Astrocyte (in vitro differentiated cells and primary cell): ENCODE measurements at regions not wholly inside any gene's neighbourhood (a gene's known extent, or its start where the extent isn't known, plus 50 kb on each side); places are given as distances from the start of the nearest gene placed in this dataset.

Experiments
- CTCF ChIP-seq: IDR thresholded peaks from 2 replicates; pipeline ENCODE4 v1.5.1; 2011; ENCODE audit warnings: low read depth, mild to moderate bottlenecking, inconsistent platforms, low read length, moderate library complexity; ENCODE audit not compliant: insufficient read depth
- EZH2 ChIP-seq: IDR thresholded peaks from 2 replicates; pipeline ENCODE4 v1.6.1; 2012; ENCODE audit warnings: mild to moderate bottlenecking, low read length, inconsistent platforms; ENCODE audit not compliant: insufficient read depth

GRCh38 chr2:187768995-187769394 is 214.8 kb upstream of the TFPI start:
- no peak for TF ChIP-seq EZH2
- no peak for TF ChIP-seq CTCF
